Neutrophil (primary cell): ENCODE measurements at regions not wholly inside any gene's neighbourhood (a gene's known extent, or its start where the extent isn't known, plus 50 kb on each side); places are given as distances from the start of the nearest gene placed in this dataset.

Source experiments
- H3K27ac ChIP-seq: fragments of 200-600 bp; sonication (generic); 2 replicates; pipeline ENCODE4 v1.5.1; 2016; ENCODE audit warnings: mild to moderate bottlenecking, moderate library complexity
- H3K27me3 ChIP-seq: fragments of 200-600 bp; sonication (generic); 2 replicates; pipeline ENCODE4 v1.6.0; 2016; ENCODE audit warnings: mild to moderate bottlenecking
- H3K36me3 ChIP-seq: fragments of 200-600 bp; sonication (generic); 2 replicates; pipeline ENCODE4 v1.5.1; 2017
- H3K4me1 ChIP-seq, 2 experiments: fragments of 200-600 bp in 1 of 2; sonication (generic) in 1 of 2; 1 replicate in 1 of 2; 2 replicates in 1 of 2; pipeline versions ENCODE4 v1.5.1 to v1.6.1; 2013 to 2016; ENCODE audit warnings: low read depth in 1 of 2, low read length in 1 of 2, mild to moderate bottlenecking in 1 of 2, moderate library complexity in 1 of 2; ENCODE audit not compliant: control insufficient read depth in 1 of 2, insufficient read depth in 1 of 2
- H3K4me3 ChIP-seq, 2 experiments: fragments of 200-600 bp in 1 of 2; sonication (generic) in 1 of 2; 1 replicate in 1 of 2; 2 replicates in 1 of 2; pipeline ENCODE4 v1.5.1; 2013 to 2016; ENCODE audit warnings: low read depth in 1 of 2, low read length in 1 of 2, mild to moderate bottlenecking in 1 of 2, moderate library complexity in 1 of 2
- H3K9me3 ChIP-seq: fragments of 200-600 bp; sonication (generic); 2 replicates; pipeline ENCODE4 v1.5.1; 2016
- CTCF ChIP-seq: fragments of 200-600 bp; sonication (generic); IDR thresholded peaks from 2 replicates; pipeline ENCODE4 v1.5.1; 2016; ENCODE audit warnings: antibody characterized with exemption

GRCh38 chr21:22409571-22409970 is 1411.4 kb downstream of the NCAM2 start:
- Histone ChIP-seq H3K4me3 (no peak overlapping the region), H3K36me3 (no peaks in the 10 kb centered on the region), H3K27me3 (no peaks in the 10 kb centered on the region), H3K4me1 (no peaks in the 10 kb centered on the region), H3K9me3 (no peaks in the 10 kb centered on the region), H3K27ac (no peak overlapping the region)
- TF ChIP-seq CTCF, result no peak

- TF ChIP-seq CTCF, result no peak
- Histone ChIP-seq H3K36me3 (no peaks in the 10 kb centered on the region), H3K27ac (no peak overlapping the region), H3K9me3 (no peaks in the 10 kb centered on the region), H3K4me3 (no peak overlapping the region), H3K4me1 (no peaks in the 10 kb centered on the region), H3K27me3 (no peaks in the 10 kb centered on the region)
Measured at GRCh38 chr21:22416555-22416954, 1418.3 kb downstream of the NCAM2 start.

GRCh38 chr21:22421416-22422180 is 1423.4 kb downstream of the NCAM2 start:
- Histone ChIP-seq H3K4me3 (no peak overlapping the region), H3K9me3 (no peaks in the 10 kb centered on the region), H3K27ac (no peak overlapping the region), H3K27me3 (no peaks in the 10 kb centered on the region), H3K36me3 (no peaks in the 10 kb centered on the region), H3K4me1 (no peaks in the 10 kb centered on the region)
- no peak for TF ChIP-seq CTCF

GRCh38 chr21:22438428-22439086 is 1440.3 kb downstream of the NCAM2 start:
- TF ChIP-seq CTCF, result no peak

GRCh38 chr21:22444990-22445389 is 1446.8 kb downstream of the NCAM2 start:
- no peak overlapping the region for H3K4me3 ChIP-seq
- no peak overlapping the region for H3K27ac ChIP-seq
- no peaks in the 10 kb centered on the region for H3K4me1 ChIP-seq
- TF ChIP-seq CTCF, result no peak
- no peaks in the 10 kb centered on the region for H3K9me3 ChIP-seq
- H3K36me3 ChIP-seq, result no peaks in the 10 kb centered on the region
- H3K27me3 ChIP-seq, result no peaks in the 10 kb centered on the region

More at GRCh38 chr21:22438428-22439086, 1440.3 kb downstream of the NCAM2 start:
- H3K9me3 ChIP-seq, result no peaks in the 10 kb centered on the region
- no peak overlapping the region for H3K4me3 ChIP-seq
- no peaks in the 10 kb centered on the region for H3K27me3 ChIP-seq
- no peak overlapping the region for H3K27ac ChIP-seq
- H3K36me3 ChIP-seq, result no peaks in the 10 kb centered on the region
- H3K4me1 ChIP-seq, result no peaks in the 10 kb centered on the region
